K562 (cell line): ENCODE measurements at regions not wholly inside any gene's neighbourhood (a gene's known extent, or its start where the extent isn't known, plus 50 kb on each side); places are given as distances from the start of the nearest gene placed in this dataset.

ENCODE experiments used
- ATAC-seq: fragments of 200-7000 bp; cut with Tn5 transposase; 3 replicates; pipeline ENCODE4 v1.9.1; 2020; ENCODE audit warnings: moderate library complexity
- BruUV-seq: library from RNA; stranded (reverse); fragments of 400-500 nt; replicated peaks from 2 replicates; lab custom pipeline; 2021; lab: Mats Ljungman, UMichigan
- CTCF ChIA-PET: fragments of 300-600 bp; formaldehyde crosslinking; extraction: SDS; loops from one replicate; lab custom pipeline; 2021; ENCODE audit warnings: low intra/inter-chr PET ratio; lab: Yijun Ruan, JAX
- POLR2A ChIA-PET: fragments of 300-600, 350-650 bp; sonication (Branson Sonifier 250); formaldehyde crosslinking; extraction: SDS; loops from one replicate; lab custom pipeline; 2021; ENCODE audit warnings: antibody characterized with exemption, inconsistent platforms; lab: Yijun Ruan, JAX
- DNase-seq, 4 experiments: peaks; one replicate each; pipeline versions ENCODE4 v3.0.0 to v3.0.0-alpha.2; 2011 to 2018; ENCODE audit warnings: low spot score in 3 of 4, mixed read lengths in 3 of 4; ENCODE audit errors: extremely low read depth in 1 of 4
- FAIRE-seq: peaks from 2 replicates; lab custom pipeline; 2011; peaks lifted over from hg19 to GRCh38; lab: Jason Lieb, UNC
- H2AFZ ChIP-seq: 2 replicates; pipeline ENCODE4 v1.6.0; 2011; ENCODE audit warnings: low read depth, low read length, control low read depth, inconsistent platforms
- H3K27ac ChIP-seq: fragments of 200-600 bp; 3 replicates; pipeline ENCODE4 v1.8.0; 2011; ENCODE audit warnings: low read depth, mild to moderate bottlenecking, control low read depth, inconsistent platforms, low read length, moderate library complexity, mixed read lengths; ENCODE audit errors: extremely low read depth
- H3K27me3 ChIP-seq, 2 experiments: fragments of 300-600 bp in 1 of 2; 2 replicates in 1 of 2; 3 replicates in 1 of 2; pipeline versions ENCODE4 v1.6.0 to v1.8.0; 2011; ENCODE audit warnings: inconsistent platforms in 2 of 2, low read length in 2 of 2, mild to moderate bottlenecking in 1 of 2, mixed read lengths in 1 of 2, moderate library complexity in 1 of 2; ENCODE audit not compliant: control insufficient read depth in 2 of 2, insufficient read depth in 2 of 2
- H3K36me3 ChIP-seq: fragments of 300-600 bp; 3 replicates; pipeline ENCODE4 v1.8.0; 2011; ENCODE audit warnings: mild to moderate bottlenecking, low read length, inconsistent platforms; ENCODE audit not compliant: control insufficient read depth, insufficient read depth
- H3K4me1 ChIP-seq, 2 experiments: fragments of 200-600 bp in 1 of 2; replicated peaks in 1 of 2; 2 replicates in 1 of 2; 3 replicates in 1 of 2; pipeline versions ENCODE4 v1.5.1 to v1.8.0; 2011; ENCODE audit warnings: inconsistent platforms in 2 of 2, low read length in 2 of 2, mild to moderate bottlenecking in 1 of 2, mixed read lengths in 1 of 2, moderate library complexity in 1 of 2; ENCODE audit not compliant: control insufficient read depth in 2 of 2, insufficient read depth in 2 of 2
- H3K4me2 ChIP-seq: 2 replicates; pipeline ENCODE4 v1.6.1; 2011; ENCODE audit warnings: low read length, control low read depth, inconsistent platforms, mixed read lengths; ENCODE audit not compliant: insufficient read depth
- H3K4me3 ChIP-seq: fragments of 200-600 bp; sonication (generic), shearing (Covaris generic); 2 replicates; pipeline ENCODE4 v1.5.1; 2016; ENCODE audit warnings: control low read depth, inconsistent platforms
- H3K79me2 ChIP-seq: fragments of 200-600 bp; 3 replicates; pipeline ENCODE4 v1.8.0; 2011; ENCODE audit warnings: low read length, inconsistent platforms; ENCODE audit not compliant: control insufficient read depth, insufficient read depth
- H3K9ac ChIP-seq, 2 experiments: 2 replicates each; pipeline versions ENCODE4 v1.6.0 to v1.6.1; 2011; ENCODE audit warnings: low read depth in 2 of 2, low read length in 2 of 2, control low read depth in 1 of 2, inconsistent platforms in 1 of 2, mild to moderate bottlenecking in 1 of 2, mixed read lengths in 1 of 2; ENCODE audit not compliant: insufficient read depth in 1 of 2
- H3K9me1 ChIP-seq: one replicate; pipeline ENCODE4 v1.6.0; 2011; ENCODE audit warnings: inconsistent platforms, mild to moderate bottlenecking, low read length, moderate library complexity; ENCODE audit not compliant: control insufficient read depth, insufficient read depth
- H3K9me3 ChIP-seq: replicated peaks from 2 replicates; pipeline ENCODE4 v1.5.1; 2011; ENCODE audit warnings: low read depth, low read length, inconsistent platforms; ENCODE audit not compliant: control insufficient read depth, insufficient read depth
- H4K20me1 ChIP-seq: replicated peaks from 2 replicates; pipeline ENCODE4 v1.6.1; 2011; ENCODE audit warnings: low read length, inconsistent platforms, mixed read lengths; ENCODE audit not compliant: control insufficient read depth, insufficient read depth
- BCL6 ChIP-seq: fragments of 250-450 bp; sonication (Bioruptor Pico); IDR thresholded peaks from 2 replicates; pipeline ENCODE4 v1.4.0; 2020
- CREB1 ChIP-seq, 2 experiments: sonication (generic) in 1 of 2; formaldehyde crosslinking in 1 of 2; IDR thresholded peaks; 2 replicates each; pipeline versions ENCODE4 v1.6.1 to v1.8.0; 2012 to 2022; ENCODE audit warnings: inconsistent platforms in 1 of 2, mild to moderate bottlenecking in 1 of 2, missing genetic modification reagents in 1 of 2, moderate library complexity in 1 of 2
- MTA1 ChIP-seq: fragments of 450-650 bp; IDR thresholded peaks from 2 replicates; pipeline ENCODE4 v1.6.1; 2017; ENCODE audit warnings: borderline replicate concordance
- RFX1 ChIP-seq: fragments of 450-650 bp; IDR thresholded peaks from 2 replicates; pipeline ENCODE4 v1.6.1; 2016; ENCODE audit warnings: mild to moderate bottlenecking, moderate library complexity
- WGBS: fragments of 100-300 bp; shearing (Covaris generic); methylation state at CpG from one replicate; pipeline ENCODE4 v1.1.6; 2016; ENCODE audit warnings: low coverage, mixed read lengths; ENCODE audit not compliant: insufficient coverage; ENCODE audit errors: missing lambda C conversion rate; 5-methylcytosine and 5-hydroxymethylcytosine counted together
- in situ Hi-C: fragments of 300-500 bp; cut with MboI; formaldehyde crosslinking; loops from 4 replicates; pipeline ENCODE4 v1.15.0; 2018; ENCODE audit warnings: inconsistent platforms, mixed read lengths
- intact Hi-C: fragments of 100-400 bp; cut with micrococcal nuclease; formaldehyde crosslinking; loops from 2 replicates; pipeline ENCODE4 v1.14.2; 2022
- TF ChIP-seq, protein P1 (sequence below): fragments of 450-650 bp; IDR thresholded peaks from 2 replicates; pipeline ENCODE4 v1.6.1; 2016; ENCODE audit warnings: low read depth, mild to moderate bottlenecking, moderate library complexity

DNA sequence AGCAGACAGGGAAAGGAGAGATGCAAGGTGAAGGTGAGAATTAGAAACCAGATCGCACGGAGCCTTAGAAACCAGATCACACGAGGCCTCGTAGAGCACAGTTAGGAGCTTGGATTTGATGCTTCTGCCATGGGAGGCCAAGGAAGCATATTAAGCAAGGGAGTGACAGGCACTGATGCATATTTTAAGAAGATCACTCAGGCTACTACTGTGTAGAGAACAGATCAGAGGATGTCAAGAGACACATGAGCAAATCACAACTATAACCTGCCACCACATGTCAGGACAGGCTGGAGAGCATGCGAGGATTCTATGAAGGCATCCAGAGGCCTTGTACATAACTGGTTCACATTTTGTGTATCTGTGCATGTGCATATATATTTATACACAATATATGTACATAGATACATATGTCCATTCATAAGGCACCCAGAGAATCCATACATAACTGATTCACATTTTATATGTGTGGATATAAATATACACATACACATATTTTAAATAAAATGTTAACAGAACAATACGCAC lies 99.6 kb upstream of the FHIT start:
- Histone ChIP-seq H2AFZ (no peak overlapping the region), H3K36me3 (no peaks in the 10 kb centered on the region), H3K4me3 (no peak overlapping the region), H3K4me1 (no peaks in the 10 kb centered on the region), H3K79me2 (no peaks in the 10 kb centered on the region), H3K4me2 (no peak overlapping the region), H3K9ac (no peak overlapping the region), H4K20me1 (no peaks in the 10 kb centered on the region), H3K9me1 (no peaks in the 10 kb centered on the region), H3K27me3 (no peaks in the 10 kb centered on the region), H3K9me3 (no peaks in the 10 kb centered on the region), H3K27ac (no peak overlapping the region)
- no peak for ATAC-seq
- intact Hi-C loops, result no loop called here
- DNase-seq, result no peak
- no peak for FAIRE-seq
- ChIA-PET CTCF (no interaction called here), POLR2A (no interaction called here)
- in situ Hi-C loops, result no loop called here
- TF ChIP-seq MTA1 (no peak), BCL6 (CRISPR knock-in tag) (no peak), CREB1 (IDR thresholded peaks at IDR 0.05) (no peak), CREB1 (CRISPR knock-in tag; IDR thresholded peaks at IDR 0.05) (no peak)
- 3% methylated on average over 6 of the region's 6 CpGs for WGBS
- no TSS peak for BruUV-seq

DNA sequence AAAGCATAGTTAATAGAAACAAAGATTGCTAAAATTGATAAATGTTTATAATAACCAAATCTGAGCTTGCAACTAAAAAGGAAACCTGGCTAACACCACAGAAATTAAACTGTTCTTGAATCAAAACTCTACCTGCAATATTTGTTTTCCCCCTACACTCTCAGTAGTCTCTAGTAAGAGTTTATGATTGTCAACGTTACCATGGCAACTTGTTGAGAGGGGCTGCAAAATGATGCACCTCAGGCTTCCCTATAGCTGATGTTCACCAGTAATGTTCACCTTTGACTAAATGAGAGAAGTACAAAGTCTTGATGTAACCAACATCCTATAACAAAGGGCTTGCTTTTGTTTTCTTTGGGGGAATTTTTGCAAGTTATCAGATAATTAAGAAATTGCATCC lies 101.1 kb upstream of the FHIT start:
- H3K27ac ChIP-seq, result no peak overlapping the region
- 0% methylated on average over 1 of the region's 1 CpG for WGBS
- TF ChIP-seq, protein P1, sequence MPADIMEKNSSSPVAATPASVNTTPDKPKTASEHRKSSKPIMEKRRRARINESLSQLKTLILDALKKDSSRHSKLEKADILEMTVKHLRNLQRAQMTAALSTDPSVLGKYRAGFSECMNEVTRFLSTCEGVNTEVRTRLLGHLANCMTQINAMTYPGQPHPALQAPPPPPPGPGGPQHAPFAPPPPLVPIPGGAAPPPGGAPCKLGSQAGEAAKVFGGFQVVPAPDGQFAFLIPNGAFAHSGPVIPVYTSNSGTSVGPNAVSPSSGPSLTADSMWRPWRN, result no peak
- TF ChIP-seq RFX1, result peak; percentile 56
- TF ChIP-seq, all 486 proteins: peak for 1
- Histone ChIP-seq H3K27me3 (no peaks in the 10 kb centered on the region), H3K79me2 (no peaks in the 10 kb centered on the region), H3K4me3 (no peak overlapping the region), H3K9me1 (no peaks in the 10 kb centered on the region), H3K9me3 (no peaks in the 10 kb centered on the region), H3K4me2 (no peak overlapping the region), H3K36me3 (no peaks in the 10 kb centered on the region), H3K9ac (no peak overlapping the region), H2AFZ (no peak overlapping the region), H3K4me1 (no peaks in the 10 kb centered on the region), H4K20me1 (no peaks in the 10 kb centered on the region)
- POLR2A ChIA-PET, result no interaction called here
- no peak for ATAC-seq
- CTCF ChIA-PET, result no interaction called here
- intact Hi-C loops (no loop called here), in situ Hi-C loops (no loop called here)
- no peak for DNase-seq
- BruUV-seq, result no TSS peak
- FAIRE-seq, result no peak
